Stromal cell of bone marrow (primary cell): ENCODE measurements at regions not wholly inside any gene's neighbourhood (a gene's known extent, or its start where the extent isn't known, plus 50 kb on each side); places are given as distances from the start of the nearest gene placed in this dataset.
"Not testable (repeated sequence)": the region's sequence is repeated elsewhere in the genome, so short reads cannot be mapped to it uniquely, and the experiment has no call there.

Experiments
- DNase-seq: peaks from one replicate; pipeline ENCODE4 v3.0.0-alpha.2; 2012; ENCODE audit warnings: low read depth

DNA sequence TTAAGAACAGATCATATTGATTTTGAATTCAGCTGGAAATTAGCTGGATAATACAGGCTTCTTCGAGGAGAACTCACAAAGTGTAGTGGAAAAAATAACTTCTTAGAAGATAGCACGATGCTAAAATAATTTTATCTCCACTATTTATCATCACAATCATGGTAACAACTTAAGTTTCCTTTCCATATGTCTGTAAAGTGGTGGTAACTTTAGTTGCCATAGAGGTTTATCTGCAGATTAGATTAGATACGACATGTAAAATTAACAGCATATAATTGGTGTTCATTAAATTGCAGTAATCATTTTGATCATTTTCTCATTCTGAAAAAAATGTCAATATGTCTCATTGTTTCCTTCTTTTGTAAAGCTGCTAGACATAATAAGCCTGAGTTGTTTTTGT is 921.5 kb downstream of the KCNT2 start:
- DNase-seq: no peak

DNA sequence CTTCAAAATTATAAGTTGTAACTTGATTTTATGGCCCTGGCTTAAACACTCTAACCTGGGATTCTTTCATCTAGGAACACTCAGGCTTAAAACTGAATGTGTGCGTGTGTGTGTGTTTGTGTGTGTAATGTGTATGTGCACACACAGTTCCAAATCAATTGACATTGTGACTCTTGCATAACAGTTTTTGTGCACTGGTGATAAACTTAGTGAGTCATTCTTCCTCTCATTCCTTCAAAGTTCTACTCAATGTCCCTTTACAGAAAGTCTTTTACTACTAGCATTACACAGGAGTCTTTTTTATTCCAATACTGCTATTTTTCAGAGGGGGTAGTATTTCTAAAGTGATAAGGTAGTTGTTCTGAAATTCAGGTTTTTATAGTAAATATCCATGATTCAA is 943.6 kb downstream of the KCNT2 start:
- DNase-seq: no peak

DNA sequence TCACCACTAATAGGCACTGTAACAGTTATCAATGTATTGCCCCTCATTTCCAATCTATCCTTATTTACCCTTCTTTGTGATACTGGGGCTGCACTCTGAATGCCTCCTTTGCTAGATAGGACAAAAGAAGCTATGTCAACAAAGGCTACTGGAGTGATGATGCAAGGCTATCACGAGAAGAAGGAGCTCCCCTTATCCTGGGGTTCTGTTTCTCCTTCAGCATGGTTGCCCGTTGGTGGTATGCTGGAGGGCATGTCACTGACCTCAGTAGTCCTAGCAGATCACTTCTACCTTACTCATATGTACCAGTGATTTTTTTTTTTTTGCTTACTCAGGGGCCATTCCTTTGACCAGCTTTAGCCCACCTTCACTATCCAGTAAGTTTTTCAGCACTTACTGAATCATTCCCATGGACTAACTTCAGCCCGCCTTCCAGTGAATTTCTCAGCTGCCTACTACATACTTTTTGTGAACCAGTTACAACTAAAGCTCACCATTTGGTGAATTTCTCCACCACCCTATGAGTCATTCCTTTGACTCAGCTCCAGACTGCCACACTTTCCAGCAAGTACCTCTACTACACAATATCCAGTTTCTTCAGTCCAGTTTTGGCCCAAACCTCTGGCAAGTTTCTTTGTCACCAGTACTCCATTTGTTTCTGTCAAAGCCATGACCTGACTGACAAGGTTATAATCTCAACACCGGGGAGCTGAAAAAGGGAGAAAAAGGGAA is 944.5 kb downstream of the KCNT2 start:
- peak; percentile 21 for DNase-seq

DNA sequence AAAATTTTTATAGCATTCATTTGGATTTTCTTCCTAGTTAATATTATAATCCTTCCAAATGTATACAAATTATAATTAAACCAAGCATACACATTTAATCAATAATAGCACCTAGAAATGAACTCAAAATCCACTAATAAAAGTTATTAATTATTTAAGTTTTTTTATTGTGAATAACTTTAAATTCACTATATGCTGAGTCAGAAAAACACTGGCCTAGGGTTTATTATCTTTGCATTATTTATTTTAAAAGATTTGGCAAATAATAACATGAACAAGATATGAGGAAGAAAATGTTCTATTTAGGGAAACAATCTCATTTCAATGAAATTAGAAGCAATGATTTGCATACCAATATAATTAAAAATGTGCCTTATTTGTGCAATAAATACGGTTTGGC is 951.5 kb downstream of the KCNT2 start:
- no peak for DNase-seq

DNA sequence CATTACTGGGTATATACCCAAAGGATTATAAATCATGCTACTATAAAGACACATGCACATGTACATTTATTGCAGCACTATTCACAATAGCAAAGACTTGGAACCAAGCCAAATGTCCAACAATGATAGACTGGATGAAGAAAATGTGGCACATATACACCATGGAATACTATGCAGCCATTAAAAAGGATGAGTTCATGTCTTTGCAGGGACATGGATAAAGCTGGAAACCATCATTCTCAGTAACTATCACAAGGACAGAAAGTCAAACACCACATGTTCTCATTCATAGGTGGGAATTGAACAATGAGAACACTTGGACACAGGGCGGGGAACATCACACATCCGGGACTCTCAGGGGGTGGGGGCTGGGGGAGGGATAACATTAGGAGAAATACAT is 959.4 kb downstream of the KCNT2 start:
- not testable (repeated sequence) for DNase-seq

DNA sequence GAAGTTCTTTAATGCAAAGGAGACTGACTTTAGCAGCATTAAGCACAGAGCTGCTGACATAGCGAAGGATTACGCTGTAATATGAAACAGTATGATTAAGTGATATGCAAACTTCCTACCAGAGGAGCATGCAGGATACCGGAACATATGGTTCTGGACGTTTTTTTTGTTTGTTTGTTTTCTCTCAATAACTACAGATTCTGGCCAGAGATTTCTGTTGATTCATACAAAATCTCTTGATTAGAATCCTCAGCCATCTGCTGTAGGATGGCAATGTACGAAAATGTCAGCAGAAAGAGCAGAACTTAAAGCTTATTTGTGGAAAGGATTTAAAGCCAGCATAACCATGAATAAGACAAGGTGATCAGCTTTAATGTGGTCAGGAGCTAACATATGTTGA is 970.7 kb downstream of the KCNT2 start:
- DNase-seq: no peak

DNA sequence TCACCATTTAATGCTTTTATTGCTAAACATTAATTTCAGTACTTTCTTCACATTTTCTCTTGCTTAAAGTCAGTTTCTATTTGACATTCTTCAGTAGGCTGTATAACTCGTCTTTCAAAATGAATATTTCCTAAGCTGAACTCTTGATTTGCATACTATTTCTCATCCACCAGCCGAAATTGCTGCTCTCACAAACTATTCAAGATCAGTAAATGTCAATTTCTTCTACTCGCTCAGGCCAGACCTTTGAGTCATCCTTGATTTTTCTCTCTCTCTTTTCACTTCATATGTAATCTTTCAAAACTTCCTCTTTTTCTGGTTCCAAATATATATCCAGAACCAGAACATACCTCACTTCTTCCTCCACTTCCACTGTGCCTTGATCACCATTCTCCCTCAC is 990.0 kb downstream of the KCNT2 start:
- DNase-seq: no peak

DNA sequence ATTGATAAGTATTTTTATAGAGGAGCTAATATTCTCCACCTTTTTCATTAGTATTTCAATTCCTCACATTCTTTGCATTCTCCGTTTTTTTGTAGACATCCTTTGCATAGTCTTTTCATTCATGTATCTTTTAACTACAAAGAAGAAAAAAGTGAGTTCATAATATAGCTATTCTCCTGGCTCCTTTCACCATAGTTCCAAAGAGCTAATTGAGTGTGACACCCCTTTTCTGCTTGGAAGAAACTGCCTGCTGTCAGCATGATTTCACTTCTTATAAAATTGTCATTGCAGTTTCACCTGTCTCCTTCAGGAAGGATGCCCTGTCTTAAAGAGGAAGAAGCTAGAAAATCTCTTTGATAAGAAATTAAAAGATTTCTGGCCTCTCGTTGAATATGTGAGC is 991.1 kb downstream of the KCNT2 start:
- DNase-seq: no peak

DNA sequence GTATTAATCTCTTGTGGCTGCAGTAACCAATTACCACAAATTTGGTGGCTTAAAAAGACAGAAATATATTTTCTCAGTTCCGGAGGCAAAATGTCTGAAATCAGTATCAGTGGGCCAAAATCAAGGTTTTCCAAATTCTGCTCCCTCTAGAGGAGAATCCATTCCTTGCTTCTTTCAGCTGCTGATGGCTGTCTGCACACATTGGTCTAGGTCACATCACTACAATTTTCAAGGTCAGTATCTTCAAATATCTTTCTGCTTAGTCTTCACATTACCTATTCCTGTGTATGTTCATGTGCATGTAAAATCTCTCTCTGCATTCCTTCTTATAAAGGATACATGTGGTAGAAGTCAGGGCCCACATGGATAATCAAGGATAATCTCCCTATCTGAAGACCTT is 999.4 kb downstream of the KCNT2 start:
- no peak for DNase-seq

DNA sequence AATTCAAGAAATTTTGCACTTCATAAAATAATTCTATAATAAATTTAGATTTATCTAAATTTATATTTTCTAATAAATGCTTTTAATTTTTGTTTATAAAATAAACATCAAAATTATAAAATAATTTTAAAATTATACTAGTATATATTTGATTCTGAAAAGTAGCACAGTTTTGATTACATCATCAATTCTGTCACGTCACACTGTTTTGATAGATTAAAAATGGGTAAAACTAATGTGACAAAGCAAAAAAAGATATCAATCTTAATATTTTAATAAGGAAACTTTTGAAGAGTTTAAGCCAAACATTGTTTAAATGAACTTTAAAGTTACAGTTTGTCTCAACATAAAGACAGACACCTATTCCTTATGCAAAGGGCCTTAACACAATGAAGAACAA is 1001.8 kb downstream of the KCNT2 start:
- DNase-seq: no peak

DNA sequence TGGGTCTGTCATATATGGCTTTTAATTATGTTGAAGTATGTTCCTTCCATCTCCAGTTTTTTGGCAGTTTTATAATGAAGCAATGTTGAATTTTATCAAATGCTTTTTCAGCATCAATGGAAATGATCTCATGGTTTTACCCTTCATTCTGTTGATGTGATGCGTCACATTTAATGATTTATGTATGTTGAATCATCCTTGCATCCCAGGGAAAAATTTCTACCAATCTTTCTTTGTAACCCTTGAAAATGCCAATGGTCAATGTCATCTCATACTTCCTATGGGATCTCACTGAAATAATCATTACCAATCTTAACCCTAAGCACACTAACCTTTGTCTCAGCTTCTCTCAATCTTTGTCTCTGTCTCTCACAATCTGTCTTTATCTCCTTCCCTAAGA is 1004.0 kb downstream of the KCNT2 start:
- DNase-seq: peak; percentile 10

DNA sequence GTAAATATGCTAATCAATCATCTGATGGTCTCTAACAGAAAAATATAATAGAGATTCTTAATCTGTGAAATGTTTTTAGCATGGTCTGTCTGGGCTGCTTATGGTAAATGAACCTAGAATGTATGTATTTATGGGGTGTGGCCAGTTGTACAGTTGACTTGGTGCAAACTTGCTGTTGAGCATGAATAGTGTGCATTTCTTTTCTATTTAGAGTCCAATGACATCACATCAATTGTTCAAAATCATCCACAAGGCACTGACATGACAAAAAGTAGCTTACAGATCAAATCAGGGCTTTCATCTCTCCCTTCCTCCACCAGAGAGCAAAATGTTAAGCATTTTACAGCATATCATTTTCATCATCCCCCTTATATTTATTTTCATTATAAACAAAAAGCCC is 1010.3 kb downstream of the KCNT2 start:
- no peak for DNase-seq

DNA sequence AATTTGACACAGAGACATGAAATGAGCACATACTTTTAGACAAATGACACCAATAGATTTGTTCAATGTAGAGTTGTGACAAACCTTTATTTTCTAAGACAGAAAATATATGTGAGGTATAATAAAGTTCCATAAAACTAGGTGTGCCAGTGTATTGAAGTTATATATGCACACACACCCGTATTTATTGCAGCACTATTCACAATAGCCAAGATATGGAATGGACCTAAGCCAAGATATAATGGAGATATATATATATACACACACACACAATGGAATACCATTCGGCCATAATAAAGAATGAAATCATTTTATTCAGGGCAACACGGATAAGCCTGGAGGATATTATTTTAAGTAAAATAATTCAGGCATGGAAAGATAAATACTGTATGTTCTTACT is 1013.5 kb downstream of the KCNT2 start:
- no peak for DNase-seq

DNA sequence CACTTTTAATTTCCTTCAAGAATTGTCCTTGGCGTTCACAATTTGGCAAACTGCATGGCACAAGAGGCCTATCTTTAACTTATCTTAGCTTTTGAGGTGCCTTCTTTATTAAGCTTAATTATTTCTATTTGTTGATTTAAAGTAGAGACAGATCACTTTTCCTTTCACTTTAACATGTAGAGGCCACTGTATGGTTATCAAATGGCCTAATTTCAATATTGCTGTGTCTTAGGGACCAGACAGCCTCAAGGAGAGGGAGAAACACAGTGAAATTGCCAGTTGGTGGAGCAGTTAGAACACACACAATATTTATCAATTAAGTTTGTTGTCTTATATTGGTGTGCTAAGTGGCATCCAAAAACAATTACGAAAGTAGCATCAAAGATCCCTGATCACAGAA is 1013.9 kb downstream of the KCNT2 start:
- no peak for DNase-seq

DNA sequence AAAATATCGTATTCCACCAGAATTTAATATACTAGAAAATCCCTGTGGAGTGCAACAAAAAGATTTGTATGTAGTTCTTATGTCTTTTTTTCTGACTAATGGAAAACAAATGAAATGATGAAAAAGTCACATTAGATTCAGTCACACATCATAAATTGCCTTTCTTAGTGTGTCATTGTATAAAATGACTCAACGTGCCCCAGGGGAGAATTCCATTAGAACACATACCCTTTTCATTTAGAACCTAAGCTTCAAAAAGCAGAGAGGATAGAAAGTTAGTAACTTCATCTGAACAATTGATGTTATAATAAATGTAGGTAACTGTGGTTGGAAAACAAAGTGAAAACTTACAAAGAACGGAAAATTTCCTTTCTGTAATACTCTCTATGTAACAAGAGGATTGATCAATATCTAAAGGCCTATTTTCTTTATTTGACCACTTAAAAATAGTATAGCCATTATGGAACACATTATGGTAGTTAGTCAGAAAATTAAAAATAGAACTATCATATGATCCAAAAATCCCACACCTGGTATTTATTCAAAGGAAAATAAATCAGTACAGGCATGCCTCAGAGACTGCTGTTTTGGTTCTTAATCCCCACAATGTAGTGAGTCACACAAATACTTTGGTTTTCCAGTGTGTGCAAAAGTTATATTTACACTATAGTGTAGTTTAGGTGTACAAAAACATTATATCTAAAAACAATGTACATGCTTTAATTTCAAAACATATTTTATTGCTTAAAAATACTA is 1016.1 kb downstream of the KCNT2 start:
- peak; percentile 17 for DNase-seq

DNA sequence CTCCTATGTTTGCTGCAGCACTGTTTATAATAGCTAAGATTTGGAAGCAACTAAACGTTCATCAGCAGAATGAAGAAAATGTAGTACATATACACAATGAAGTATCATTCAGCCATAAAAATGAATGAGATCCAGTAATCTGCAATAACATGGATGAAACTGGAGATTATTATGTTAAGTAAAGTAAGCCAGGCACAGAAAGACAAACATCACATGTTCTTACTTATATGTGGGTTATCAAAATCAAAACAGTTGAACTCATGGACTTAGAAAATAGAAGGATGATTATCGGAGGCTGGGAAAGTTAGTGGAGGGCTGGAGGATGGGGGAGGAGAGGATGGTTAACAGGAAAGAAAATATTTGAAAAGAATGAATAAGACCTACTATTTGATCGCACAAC is 1017.6 kb downstream of the KCNT2 start:
- no peak for DNase-seq

DNA sequence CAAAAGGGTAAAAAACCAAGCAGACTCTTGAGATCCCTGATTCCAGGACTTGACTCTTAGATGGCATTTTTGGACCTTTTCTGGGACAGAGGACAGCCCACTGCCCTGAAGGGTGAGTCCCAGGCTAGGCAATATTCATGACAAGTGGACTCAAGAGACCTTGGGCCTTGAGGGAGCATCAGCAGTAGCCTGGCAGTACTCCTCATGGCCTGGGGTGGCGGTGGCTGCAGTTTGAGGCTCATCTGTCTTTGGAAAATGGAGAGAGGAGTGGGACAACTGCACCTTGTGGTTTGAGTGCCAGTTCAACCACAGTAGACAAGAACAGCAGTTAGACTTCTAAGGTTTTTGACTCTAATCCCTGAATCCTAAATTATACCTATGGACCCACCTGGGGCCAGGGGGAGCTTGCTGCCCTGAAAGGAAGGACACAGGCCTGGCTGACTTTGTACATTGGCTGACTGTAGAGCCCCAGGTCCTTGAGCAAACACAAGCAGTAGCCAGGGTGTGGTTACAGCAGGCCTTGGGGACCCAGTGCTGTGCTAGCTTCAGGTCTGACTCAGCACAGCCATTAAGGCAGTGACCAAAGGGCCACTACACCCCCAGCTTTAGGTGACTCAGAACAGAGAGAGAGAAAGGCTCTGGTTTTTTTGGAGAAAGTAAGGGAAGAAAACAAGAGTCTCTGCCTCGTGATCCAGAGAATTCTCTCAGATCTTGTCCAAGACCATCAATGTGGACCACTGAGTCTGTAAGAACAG is 1023.2 kb downstream of the KCNT2 start:
- peak; percentile 6 for DNase-seq

DNA sequence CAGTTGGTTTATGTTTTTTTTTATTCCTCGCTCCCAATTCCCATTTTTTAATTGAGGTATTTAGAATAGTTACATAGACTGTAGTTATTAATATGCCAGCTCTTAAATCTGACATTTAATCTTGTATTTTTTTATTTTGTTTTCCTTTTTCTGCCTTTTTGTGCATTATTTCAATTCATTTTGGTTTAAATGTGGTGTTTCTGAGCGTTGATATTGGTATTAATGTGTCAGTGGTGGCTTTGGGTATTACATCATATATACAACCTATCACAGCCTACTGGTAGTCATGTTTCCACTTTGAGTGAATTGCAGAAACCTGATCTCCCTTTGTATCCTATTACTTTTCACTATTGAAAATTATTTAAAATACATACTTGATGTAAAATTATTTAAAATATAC is 1027.3 kb downstream of the KCNT2 start:
- DNase-seq: no peak

DNA sequence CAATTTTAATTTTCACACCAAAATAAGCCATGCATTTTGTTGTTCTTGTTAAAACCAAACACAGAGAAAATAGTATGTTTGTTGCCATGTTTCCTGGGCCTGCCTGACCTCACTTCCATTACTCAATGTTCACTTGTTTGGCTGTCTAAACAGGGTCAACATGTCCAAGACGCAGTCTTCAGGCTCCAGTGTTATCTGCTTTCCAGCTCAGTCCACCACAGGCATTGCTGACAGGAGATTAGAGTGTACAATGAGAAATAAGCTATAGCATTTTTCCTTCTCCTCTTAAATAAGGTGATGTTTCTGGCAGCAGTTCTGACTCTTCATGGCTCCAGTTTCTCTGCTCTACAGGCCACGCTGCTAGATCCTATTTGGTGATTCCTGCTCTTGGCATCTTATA is 1030.5 kb downstream of the KCNT2 start:
- no peak for DNase-seq

DNA sequence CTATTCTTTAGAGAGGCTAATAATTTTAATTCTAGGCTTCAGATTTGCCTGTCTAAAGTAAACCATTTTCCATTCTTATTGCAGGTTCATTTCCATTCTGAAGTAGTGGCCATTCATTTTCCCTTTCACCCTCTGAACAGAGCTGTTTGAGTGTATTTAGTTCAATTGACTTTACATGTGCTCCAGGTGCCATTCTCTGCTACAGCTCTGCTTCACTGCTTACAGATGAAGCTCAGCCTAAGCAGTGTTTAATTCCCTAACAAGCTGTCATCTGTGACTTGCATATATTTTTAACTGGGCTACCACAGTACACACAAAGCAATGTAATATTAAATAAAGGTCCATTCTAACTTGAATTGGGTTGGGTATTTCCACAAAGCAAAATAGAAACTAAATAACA is 1031.6 kb downstream of the KCNT2 start:
- no peak for DNase-seq

DNA sequence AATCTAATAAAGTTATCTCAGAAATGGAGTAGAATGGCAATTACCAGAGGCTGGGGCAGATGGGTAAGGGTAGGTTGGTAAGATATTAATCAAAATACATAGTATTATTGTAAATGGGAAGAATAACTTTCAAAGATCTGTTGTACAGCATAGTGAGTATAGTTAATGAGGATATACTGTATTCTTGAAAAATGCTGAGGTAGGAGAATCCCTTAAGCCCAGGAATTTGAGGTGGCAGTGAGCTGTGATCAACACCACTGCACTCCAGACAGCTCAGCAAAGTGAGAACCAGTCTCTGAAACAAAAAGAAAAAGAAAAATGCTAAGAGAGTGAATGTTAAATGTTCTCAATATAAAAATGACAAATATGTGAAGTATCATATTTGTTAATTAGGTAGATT is 1033.7 kb downstream of the KCNT2 start:
- DNase-seq: no peak

DNA sequence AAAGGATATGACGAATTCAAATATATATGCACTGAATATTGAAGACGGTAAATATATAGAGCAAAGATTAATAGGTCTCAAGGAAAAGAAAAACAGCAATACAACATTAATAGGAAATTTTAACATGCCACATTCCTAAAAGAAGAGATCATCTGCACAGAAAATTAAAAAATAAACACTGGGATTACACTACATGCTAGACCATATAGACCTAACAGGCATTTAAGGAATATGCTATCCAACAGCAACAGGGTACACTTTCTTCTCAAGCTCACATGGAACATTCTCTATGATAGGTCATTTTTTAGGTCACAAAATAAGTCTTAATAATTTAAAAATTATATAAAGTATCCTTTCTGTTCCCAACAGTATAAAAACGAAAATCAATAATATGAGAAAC is 1038.3 kb downstream of the KCNT2 start:
- no peak for DNase-seq

DNA sequence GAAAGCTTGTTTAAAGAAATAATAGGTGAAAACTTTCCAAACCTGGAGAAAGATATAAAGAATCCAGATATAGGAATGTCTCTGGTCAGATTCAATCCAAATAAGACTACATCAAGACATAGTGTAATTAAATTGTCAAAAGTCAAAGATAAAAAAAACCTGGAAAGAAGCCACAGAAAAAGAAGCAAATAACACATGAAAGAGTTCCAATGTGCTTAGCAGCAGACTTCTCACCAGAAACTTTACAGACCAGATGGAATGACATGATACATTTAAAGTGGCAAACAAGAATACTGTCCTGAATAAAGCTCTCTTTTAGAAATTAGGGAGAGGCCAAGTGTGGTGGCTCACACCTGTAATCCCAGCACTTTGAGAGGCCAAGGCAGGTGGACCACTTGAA is 1039.9 kb downstream of the KCNT2 start:
- DNase-seq: no peak
